GM12891 (cell line): ENCODE measurements at regions not wholly inside any gene's neighbourhood (a gene's known extent, or its start where the extent isn't known, plus 50 kb on each side); places are given as distances from the start of the nearest gene placed in this dataset.

Experiments
- POLR2A ChIP-seq: IDR thresholded peaks from 2 replicates; pipeline ENCODE4 v1.6.1; 2011; ENCODE audit warnings: low read depth, low read length, control low read depth
- POLR2AphosphoS5 ChIP-seq: IDR thresholded peaks from 2 replicates; pipeline ENCODE4 v1.6.1; 2011; ENCODE audit warnings: low read depth, low read length, control low read depth

- TF ChIP-seq POLR2A, result no peak
- TF ChIP-seq POLR2AphosphoS5, result no peak
Observed at GRCh38 chr2:83900862-83901261, 558.2 kb downstream of the SUCLG1 start.
